ENCODE measurements at regions not wholly inside any gene's neighbourhood (a gene's known extent, or its start where the extent isn't known, plus 50 kb on each side); places are given as distances from the start of the nearest gene placed in this dataset.

- ATAC-seq, result no peak
- ChIA-PET CTCF (interaction anchor here (0.8 to 3.6 kb wide), 6 partner anchors 13 to 296 kb away, joined by 3 to 22 read pairs (median 3); no protein-coding TSS in a partner anchor), POLR2A (no interaction called here)
These were observed 217.0 kb downstream of the KIF26A start for GRCh38 chr14:104355101-104356019.

More at GRCh38 chr14:104355101-104356019, 217.0 kb downstream of the KIF26A start:
- peaks cover 16% of the 10 kb centered on the region for H3K9me3 Mint-ChIP-seq
- H3K36me3 Mint-ChIP-seq, result peaks cover 5% of the 10 kb centered on the region; the same call in 1 of the 2 replicates
- TF ChIP-seq GTF2I (CRISPR knock-in tag; conservative IDR thresholded peaks at IDR 0.05) (no peak), NFYB (CRISPR knock-in tag; conservative IDR thresholded peaks at IDR 0.05; ENCODE audit: low read depth) (no peak), ZNF138 (CRISPR knock-in tag; conservative IDR thresholded peaks at IDR 0.05) (no peak), ATF2 (CRISPR knock-in tag; IDR thresholded peaks at IDR 0.05; ENCODE audit: borderline replicate concordance, low read depth) (no peak), FOXP4 (CRISPR knock-in tag; IDR thresholded peaks at IDR 0.05) (no peak), USF1 (CRISPR knock-in tag; IDR thresholded peaks at IDR 0.05) (no peak), IRF2 (CRISPR knock-in tag; IDR thresholded peaks at IDR 0.05; ENCODE audit: borderline replicate concordance, low read depth) (no peak), ZNF671 (CRISPR knock-in tag; IDR thresholded peaks at IDR 0.05) (no peak), TEAD4 (CRISPR knock-in tag; IDR thresholded peaks at IDR 0.05) (no peak), SP1 (CRISPR knock-in tag; conservative IDR thresholded peaks at IDR 0.05) (no peak), ERG (CRISPR knock-in tag; IDR thresholded peaks at IDR 0.05) (no peak), NR3C1 (CRISPR knock-in tag; conservative IDR thresholded peaks at IDR 0.05; ENCODE audit: low read depth) (no peak)
- TF ChIP-seq, protein P1, sequence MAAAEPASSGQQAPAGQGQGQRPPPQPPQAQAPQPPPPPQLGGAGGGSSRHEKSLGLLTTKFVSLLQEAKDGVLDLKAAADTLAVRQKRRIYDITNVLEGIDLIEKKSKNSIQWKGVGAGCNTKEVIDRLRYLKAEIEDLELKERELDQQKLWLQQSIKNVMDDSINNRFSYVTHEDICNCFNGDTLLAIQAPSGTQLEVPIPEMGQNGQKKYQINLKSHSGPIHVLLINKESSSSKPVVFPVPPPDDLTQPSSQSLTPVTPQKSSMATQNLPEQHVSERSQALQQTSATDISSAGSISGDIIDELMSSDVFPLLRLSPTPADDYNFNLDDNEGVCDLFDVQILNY (CRISPR knock-in tag; IDR thresholded peaks at IDR 0.05), result no peak
- TF ChIP-seq, protein P2, sequence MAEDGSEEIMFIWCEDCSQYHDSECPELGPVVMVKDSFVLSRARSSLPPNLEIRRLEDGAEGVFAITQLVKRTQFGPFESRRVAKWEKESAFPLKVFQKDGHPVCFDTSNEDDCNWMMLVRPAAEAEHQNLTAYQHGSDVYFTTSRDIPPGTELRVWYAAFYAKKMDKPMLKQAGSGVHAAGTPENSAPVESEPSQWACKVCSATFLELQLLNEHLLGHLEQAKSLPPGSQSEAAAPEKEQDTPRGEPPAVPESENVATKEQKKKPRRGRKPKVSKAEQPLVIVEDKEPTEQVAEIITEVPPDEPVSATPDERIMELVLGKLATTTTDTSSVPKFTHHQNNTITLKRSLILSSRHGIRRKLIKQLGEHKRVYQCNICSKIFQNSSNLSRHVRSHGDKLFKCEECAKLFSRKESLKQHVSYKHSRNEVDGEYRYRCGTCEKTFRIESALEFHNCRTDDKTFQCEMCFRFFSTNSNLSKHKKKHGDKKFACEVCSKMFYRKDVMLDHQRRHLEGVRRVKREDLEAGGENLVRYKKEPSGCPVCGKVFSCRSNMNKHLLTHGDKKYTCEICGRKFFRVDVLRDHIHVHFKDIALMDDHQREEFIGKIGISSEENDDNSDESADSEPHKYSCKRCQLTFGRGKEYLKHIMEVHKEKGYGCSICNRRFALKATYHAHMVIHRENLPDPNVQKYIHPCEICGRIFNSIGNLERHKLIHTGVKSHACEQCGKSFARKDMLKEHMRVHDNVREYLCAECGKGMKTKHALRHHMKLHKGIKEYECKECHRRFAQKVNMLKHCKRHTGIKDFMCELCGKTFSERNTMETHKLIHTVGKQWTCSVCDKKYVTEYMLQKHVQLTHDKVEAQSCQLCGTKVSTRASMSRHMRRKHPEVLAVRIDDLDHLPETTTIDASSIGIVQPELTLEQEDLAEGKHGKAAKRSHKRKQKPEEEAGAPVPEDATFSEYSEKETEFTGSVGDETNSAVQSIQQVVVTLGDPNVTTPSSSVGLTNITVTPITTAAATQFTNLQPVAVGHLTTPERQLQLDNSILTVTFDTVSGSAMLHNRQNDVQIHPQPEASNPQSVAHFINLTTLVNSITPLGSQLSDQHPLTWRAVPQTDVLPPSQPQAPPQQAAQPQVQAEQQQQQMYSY (CRISPR knock-in tag; IDR thresholded peaks at IDR 0.05), result no peak
- no peaks in the 10 kb centered on the region for H3K27me3 Mint-ChIP-seq (ENCODE audit: low read depth)
- no peaks in the 10 kb centered on the region for H3K4me1 Mint-ChIP-seq
- no peak overlapping the region for H3K4me3 Mint-ChIP-seq
- no peak overlapping the region for H3K27ac Mint-ChIP-seq
- DNase-seq (ENCODE audit: low spot score), result no peak

Data from WTC11 (cell line).